Hepatocyte (in vitro differentiated cells): ENCODE measurements at regions not wholly inside any gene's neighbourhood (a gene's known extent, or its start where the extent isn't known, plus 50 kb on each side); places are given as distances from the start of the nearest gene placed in this dataset.

ENCODE experiments used
- CTCF ChIP-seq: fragments of 200-600 bp; sonication (generic); IDR thresholded peaks from 2 replicates; pipeline ENCODE4 v1.5.1; 2016; ENCODE audit warnings: antibody characterized with exemption, mild to moderate bottlenecking; ENCODE audit not compliant: poor library complexity
- EZH2phosphoT487 ChIP-seq: fragments of 200-600 bp; sonication (generic); IDR thresholded peaks from one replicate; pipeline ENCODE4 v1.6.1; 2018; ENCODE audit warnings: antibody characterized with exemption, mild to moderate bottlenecking, low read depth, moderate library complexity; ENCODE audit not compliant: unreplicated experiment, severe bottlenecking

GRCh38 chr7:15795393-15795792 is 108.9 kb upstream of the MEOX2 start:
- TF ChIP-seq EZH2phosphoT487 (no peak), CTCF (no peak)
